HG02623 (cell line): ENCODE measurements at regions not wholly inside any gene's neighbourhood (a gene's known extent, or its start where the extent isn't known, plus 50 kb on each side); places are given as distances from the start of the nearest gene placed in this dataset.

Experiments used
- ATAC-seq: cut with Tn5 transposase; IDR thresholded peaks from one replicate; pipeline ENCODE4 v1.9.1; 2021; ENCODE audit warnings: moderate library complexity; ENCODE audit not compliant: unreplicated experiment

DNA sequence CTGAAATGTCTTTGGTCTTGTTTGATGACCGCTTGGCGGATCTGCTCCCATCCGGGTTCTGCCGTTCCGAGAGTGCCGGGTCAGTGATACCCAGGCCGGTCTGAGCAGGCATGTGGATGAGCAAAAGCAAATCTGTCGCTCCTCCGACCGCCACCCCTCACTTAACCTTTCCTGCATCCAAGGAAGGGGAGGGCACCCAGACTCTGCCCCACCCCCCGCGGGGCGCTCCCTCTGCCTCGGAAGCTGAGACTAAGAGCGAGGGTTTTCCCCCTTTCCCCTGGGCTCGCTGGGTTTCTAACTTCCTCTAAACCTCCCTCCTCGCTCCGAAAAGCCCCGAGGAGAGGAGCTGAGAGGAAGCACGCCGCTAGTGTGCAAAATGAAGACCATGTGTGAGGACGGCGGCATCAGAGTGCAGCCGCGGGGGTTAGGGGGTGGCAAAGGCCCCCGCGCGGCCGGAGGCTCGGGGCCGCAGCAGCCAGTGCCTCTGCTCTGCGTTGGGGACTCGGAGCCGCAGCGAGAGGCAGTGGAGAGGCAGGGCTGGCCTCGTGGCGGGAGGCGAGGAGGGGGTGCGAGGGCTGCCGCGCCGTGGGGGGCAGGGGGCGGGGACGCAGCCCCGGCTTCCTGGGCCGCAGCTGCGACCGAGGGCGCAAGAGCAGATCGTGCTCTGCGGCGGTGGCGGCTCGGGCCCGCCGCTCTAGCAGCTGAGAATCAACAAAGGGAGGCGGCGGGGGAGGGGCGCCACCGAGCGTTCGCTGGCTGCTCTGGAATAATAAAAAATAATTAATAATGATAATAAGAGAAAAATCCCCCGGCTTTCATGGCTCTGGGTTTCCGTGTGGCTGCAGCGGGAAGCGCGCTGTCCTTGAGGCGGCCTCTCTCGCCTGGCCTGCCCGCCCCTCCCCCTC, 55.8 kb upstream of the BCOR start:
- ATAC-seq: no peak

- ATAC-seq: no peak
Observed at GRCh38 chrX:40152741-40153344, 55.1 kb upstream of the BCOR start.

GRCh38 chrX:40152173-40152711, 54.5 kb upstream of the BCOR start:
- no peak for ATAC-seq

- no peak for ATAC-seq
Observed at GRCh38 chrX:40151211-40152172, 53.7 kb upstream of the BCOR start.

GRCh38 chrX:40150503-40150902, 52.7 kb upstream of the BCOR start:
- no peak for ATAC-seq

- no peak for ATAC-seq
Observed at GRCh38 chrX:40149286-40150175, 51.8 kb upstream of the BCOR start.

DNA sequence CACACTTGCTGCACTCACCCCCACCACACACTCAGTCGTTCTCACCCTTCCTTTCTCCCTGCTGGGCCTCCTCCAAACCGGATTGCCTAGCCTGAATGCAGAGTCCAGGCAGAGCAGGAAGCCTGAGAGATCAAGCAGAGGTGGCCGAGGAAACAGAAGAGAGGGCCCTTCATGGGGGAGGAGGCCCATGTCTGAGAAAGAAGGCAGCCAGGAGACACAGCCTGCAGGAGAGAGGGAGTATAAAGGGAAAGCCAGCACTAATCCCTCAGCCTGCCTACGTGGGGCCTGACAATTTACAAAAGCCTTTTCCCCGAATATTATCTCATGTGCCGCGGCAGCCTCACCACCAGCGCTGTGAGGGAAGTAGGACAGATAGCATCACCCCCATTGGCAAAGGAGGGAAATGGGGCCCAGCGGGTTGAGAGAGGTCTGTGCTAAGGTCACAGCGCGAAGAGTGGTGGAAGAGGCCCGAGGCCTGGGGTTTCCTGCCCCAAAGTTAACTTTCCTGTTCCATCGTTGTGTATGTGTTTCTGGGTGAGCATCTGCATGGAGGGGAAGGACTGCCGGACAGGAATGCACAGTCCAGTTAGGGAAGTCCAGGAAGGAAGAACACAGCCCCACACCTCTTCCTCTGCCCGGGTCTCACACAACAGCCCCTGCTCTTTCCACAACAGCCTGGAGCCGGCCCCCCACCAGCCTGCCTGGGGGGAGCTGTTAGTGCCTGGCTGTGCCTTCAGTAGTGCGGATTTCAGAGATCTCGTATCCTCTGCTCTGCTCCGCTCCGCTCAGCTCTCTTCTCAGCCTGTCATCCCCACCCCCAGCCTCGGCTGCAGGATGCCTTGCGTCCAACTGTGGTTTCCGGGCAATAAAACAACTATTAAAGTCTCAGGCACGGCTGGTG, 50.9 kb upstream of the BCOR start:
- ATAC-seq: no peak

- ATAC-seq: no peak
Observed at GRCh38 chrX:40147971-40148370, 50.2 kb upstream of the BCOR start.
